ENCODE measurements at regions not wholly inside any gene's neighbourhood (a gene's known extent, or its start where the extent isn't known, plus 50 kb on each side); places are given as distances from the start of the nearest gene placed in this dataset.

GRCh38 chr7:17617380-17617779, 318.9 kb downstream of the AHR start:
- in situ Hi-C loops (cut with MboI; ENCODE audit: low sequenced_read_pairs, unreplicated experiment): no loop called here
- TF ChIP-seq CTCF (IDR thresholded peaks at IDR 0.05; ENCODE audit: borderline replicate concordance, control extremely low read depth, extremely low read depth, insufficient read depth, missing control alignments): no peak
- no peak for DNase-seq (ENCODE audit: low spot score)

- no peak for TF ChIP-seq CTCF (IDR thresholded peaks at IDR 0.05; ENCODE audit: borderline replicate concordance, control extremely low read depth, extremely low read depth, insufficient read depth, missing control alignments)
- in situ Hi-C loops (cut with MboI; ENCODE audit: low sequenced_read_pairs, unreplicated experiment): no loop called here
Measured at GRCh38 chr7:17617857-17618651, 319.6 kb downstream of the AHR start.

GRCh38 chr7:17618652-17618974, 320.2 kb downstream of the AHR start:
- DNase-seq (ENCODE audit: low spot score): no peak
- no peak for TF ChIP-seq CTCF (IDR thresholded peaks at IDR 0.05; ENCODE audit: borderline replicate concordance, control extremely low read depth, extremely low read depth, insufficient read depth, missing control alignments)
- in situ Hi-C loops (cut with MboI; ENCODE audit: low sequenced_read_pairs, unreplicated experiment): no loop called here

More at GRCh38 chr7:17617857-17618651, 319.6 kb downstream of the AHR start:
- DNase-seq (ENCODE audit: low spot score): no peak

GRCh38 chr7:17619196-17619818, 320.9 kb downstream of the AHR start:
- in situ Hi-C loops (cut with MboI; ENCODE audit: low sequenced_read_pairs, unreplicated experiment): no loop called here
- no peak for DNase-seq (ENCODE audit: low spot score)
- TF ChIP-seq CTCF (IDR thresholded peaks at IDR 0.05; ENCODE audit: borderline replicate concordance, control extremely low read depth, extremely low read depth, insufficient read depth, missing control alignments): no peak

- in situ Hi-C loops (cut with MboI; ENCODE audit: low sequenced_read_pairs, unreplicated experiment): no loop called here
- no peak for DNase-seq (ENCODE audit: low spot score)
- no peak for TF ChIP-seq CTCF (IDR thresholded peaks at IDR 0.05; ENCODE audit: borderline replicate concordance, control extremely low read depth, extremely low read depth, insufficient read depth, missing control alignments)
Measured at GRCh38 chr7:17620566-17620965, 319.7 kb downstream of the SNX13 start.

- in situ Hi-C loops (cut with MboI; ENCODE audit: low sequenced_read_pairs, unreplicated experiment): no loop called here
- DNase-seq (ENCODE audit: low spot score): no peak
- no peak for TF ChIP-seq CTCF (IDR thresholded peaks at IDR 0.05; ENCODE audit: borderline replicate concordance, control extremely low read depth, extremely low read depth, insufficient read depth, missing control alignments)
Measured at GRCh38 chr7:17622451-17622850, 317.8 kb downstream of the SNX13 start.

All from GM13976 (cell line).